Ovary (tissue), 3 donors: ENCODE measurements at regions not wholly inside any gene's neighbourhood (a gene's known extent, or its start where the extent isn't known, plus 50 kb on each side); places are given as distances from the start of the nearest gene placed in this dataset.

ENCODE experiments used
- CTCF ChIP-seq, 3 donors: fragments of 450-650 bp in 2 of 3; fragments of 200-600 bp in 1 of 3; IDR thresholded peaks; one replicate each; pipeline versions ENCODE4 v1.5.1 to v1.8.0; 2016 to 2022; ENCODE audit warnings: antibody characterized with exemption in 3 of 3, mild to moderate bottlenecking in 1 of 3
- EP300 ChIP-seq: sonication (generic); formaldehyde crosslinking; IDR thresholded peaks from one replicate; pipeline ENCODE4 v1.6.1; 2017; ENCODE audit warnings: antibody characterized with exemption
- POLR2A ChIP-seq: fragments of 450-650 bp; IDR thresholded peaks from one replicate; pipeline ENCODE4 v1.6.1; 2017; ENCODE audit warnings: antibody characterized with exemption, mild to moderate bottlenecking, moderate library complexity
- donor health status: DM: no; HTN: no; CAD: no.

DNA sequence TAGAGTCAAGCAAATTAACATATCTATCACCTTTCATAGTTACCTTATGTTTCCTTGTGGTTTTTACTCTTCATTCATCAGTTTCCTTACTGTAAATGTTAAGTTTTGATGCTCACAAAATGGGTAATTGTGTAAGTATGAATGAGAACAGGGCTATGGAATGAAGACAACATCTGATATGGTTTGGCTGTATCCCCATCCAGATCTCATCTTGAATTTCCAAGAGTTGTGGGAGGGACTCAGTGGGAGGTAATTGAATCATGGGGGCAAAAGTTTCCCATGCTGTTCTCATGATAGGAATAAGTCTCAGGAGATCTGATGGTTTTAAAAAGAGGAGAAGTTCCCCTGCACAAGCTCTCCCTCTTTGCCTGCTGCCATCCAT, 107.6 kb downstream of the CCDC34 start:
- no peak for TF ChIP-seq CTCF (IDR thresholded peaks at IDR 0.05)
- no peak for TF ChIP-seq POLR2A
- TF ChIP-seq EP300: no peak
